ENCODE measurements at regions not wholly inside any gene's neighbourhood (a gene's known extent, or its start where the extent isn't known, plus 50 kb on each side); places are given as distances from the start of the nearest gene placed in this dataset.
A peak's percentile ranks its signal among the peaks of the same experiment; 100 is the strongest.
"Not testable (repeated sequence)": the region's sequence is repeated elsewhere in the genome, so short reads cannot be mapped to it uniquely, and the experiment has no call there.

- not testable (repeated sequence) for DNase-seq (ENCODE audit: low read depth)
Observed at GRCh38 chr17:15802917-15803316, 70.8 kb downstream of the TBC1D26 start.

GRCh38 chr17:15806825-15807224, 74.7 kb downstream of the TBC1D26 start:
- DNase-seq (ENCODE audit: low read depth), result not testable (repeated sequence)

GRCh38 chr17:15813388-15813787, 81.3 kb downstream of the TBC1D26 start:
- not testable (repeated sequence) for DNase-seq (ENCODE audit: low read depth)

- not testable (repeated sequence) for DNase-seq (ENCODE audit: low read depth)
Observed at GRCh38 chr17:15814003-15814402, 81.9 kb downstream of the TBC1D26 start.

GRCh38 chr17:15817861-15818260, 85.8 kb downstream of the TBC1D26 start:
- not testable (repeated sequence) for DNase-seq (ENCODE audit: low read depth)

GRCh38 chr17:15822280-15822679, 90.2 kb downstream of the TBC1D26 start:
- DNase-seq (ENCODE audit: low read depth), result not testable (repeated sequence)

GRCh38 chr17:15828727-15829314, 96.7 kb downstream of the TBC1D26 start:
- DNase-seq (ENCODE audit: low read depth), result peak; percentile 47

- not testable (repeated sequence) for DNase-seq (ENCODE audit: low read depth)
Observed at GRCh38 chr17:15830221-15830620, 98.1 kb downstream of the TBC1D26 start.

- DNase-seq (ENCODE audit: low read depth), result peak; percentile 2
Observed at GRCh38 chr17:15831182-15831581, 99.1 kb downstream of the TBC1D26 start.

GRCh38 chr17:15832921-15833480, 100.9 kb downstream of the TBC1D26 start:
- DNase-seq (ENCODE audit: low read depth), result not testable (repeated sequence)

GRCh38 chr17:15833890-15834289, 101.8 kb downstream of the TBC1D26 start:
- DNase-seq (ENCODE audit: low read depth), result not testable (repeated sequence)

GRCh38 chr17:15835481-15835880, 103.4 kb downstream of the TBC1D26 start:
- not testable (repeated sequence) for DNase-seq (ENCODE audit: low read depth)

GRCh38 chr17:15836249-15836982, 104.3 kb downstream of the TBC1D26 start:
- DNase-seq (ENCODE audit: low read depth), result not testable (repeated sequence)

- not testable (repeated sequence) for DNase-seq (ENCODE audit: low read depth)
Observed at GRCh38 chr17:15836991-15837390, 104.9 kb downstream of the TBC1D26 start.

- DNase-seq (ENCODE audit: low read depth), result not testable (repeated sequence)
Observed at GRCh38 chr17:15847447-15848229, 97.3 kb upstream of the ADORA2B start.

- peak; percentile 26 for DNase-seq (ENCODE audit: low read depth)
Observed at GRCh38 chr17:15849054-15849453, 95.9 kb upstream of the ADORA2B start.

GRCh38 chr17:15850071-15850470, 94.9 kb upstream of the ADORA2B start:
- DNase-seq (ENCODE audit: low read depth), result not testable (repeated sequence)

- DNase-seq (ENCODE audit: low read depth), result not testable (repeated sequence)
Observed at GRCh38 chr17:15850687-15851086, 94.2 kb upstream of the ADORA2B start.

- DNase-seq (ENCODE audit: low read depth), result not testable (repeated sequence)
Observed at GRCh38 chr17:15852863-15853262, 92.1 kb upstream of the ADORA2B start.

- not testable (repeated sequence) for DNase-seq (ENCODE audit: low read depth)
Observed at GRCh38 chr17:15856191-15856590, 88.7 kb upstream of the ADORA2B start.

GRCh38 chr17:15856745-15857144, 88.2 kb upstream of the ADORA2B start:
- DNase-seq (ENCODE audit: low read depth), result not testable (repeated sequence)

- DNase-seq (ENCODE audit: low read depth), result not testable (repeated sequence)
Observed at GRCh38 chr17:15858082-15858481, 86.8 kb upstream of the ADORA2B start.
